NAMALWA (cell line): ENCODE measurements at regions not wholly inside any gene's neighbourhood (a gene's known extent, or its start where the extent isn't known, plus 50 kb on each side); places are given as distances from the start of the nearest gene placed in this dataset.
"Not testable (repeated sequence)": the region's sequence is repeated elsewhere in the genome, so short reads cannot be mapped to it uniquely, and the experiment has no call there.

ENCODE experiments used
- DNase-seq: peaks from one replicate; pipeline ENCODE4 v3.0.0-alpha.2; 2015; ENCODE audit warnings: low spot score

GRCh38 chr20:61096463-61096862 is 155.6 kb upstream of the CDH4 start:
- DNase-seq, result no peak

- DNase-seq, result no peak
Observed at GRCh38 chr20:61099806-61100205, 152.3 kb upstream of the CDH4 start.

GRCh38 chr20:61100489-61100888 is 151.6 kb upstream of the CDH4 start:
- DNase-seq, result no peak

- not testable (repeated sequence) for DNase-seq
Observed at GRCh38 chr20:61101321-61101720, 150.7 kb upstream of the CDH4 start.

- no peak for DNase-seq
Observed at GRCh38 chr20:61104232-61104631, 147.8 kb upstream of the CDH4 start.

- no peak for DNase-seq
Observed at GRCh38 chr20:61105395-61105794, 146.7 kb upstream of the CDH4 start.

- DNase-seq, result no peak
Observed at GRCh38 chr20:61106438-61106837, 145.6 kb upstream of the CDH4 start.

- DNase-seq, result no peak
Observed at GRCh38 chr20:61109221-61109805, 142.7 kb upstream of the CDH4 start.

- DNase-seq, result no peak
Observed at GRCh38 chr20:61112515-61112914, 139.5 kb upstream of the CDH4 start.

- no peak for DNase-seq
Observed at GRCh38 chr20:61113731-61114130, 138.3 kb upstream of the CDH4 start.

- no peak for DNase-seq
Observed at GRCh38 chr20:61114493-61115175, 137.4 kb upstream of the CDH4 start.

- DNase-seq, result no peak
Observed at GRCh38 chr20:61115364-61116065, 136.5 kb upstream of the CDH4 start.

- DNase-seq, result no peak
Observed at GRCh38 chr20:61117725-61118124, 134.3 kb upstream of the CDH4 start.

GRCh38 chr20:61118429-61119224 is 133.4 kb upstream of the CDH4 start:
- DNase-seq, result no peak

GRCh38 chr20:61119273-61119672 is 132.8 kb upstream of the CDH4 start:
- DNase-seq, result no peak

GRCh38 chr20:61119794-61120410 is 132.2 kb upstream of the CDH4 start:
- no peak for DNase-seq

- DNase-seq, result peak; percentile 73
Observed at GRCh38 chr20:61120595-61121515, 131.2 kb upstream of the CDH4 start.

GRCh38 chr20:61121661-61122060 is 130.4 kb upstream of the CDH4 start:
- DNase-seq, result no peak

GRCh38 chr20:61123286-61123685 is 128.8 kb upstream of the CDH4 start:
- no peak for DNase-seq

- DNase-seq, result no peak
Observed at GRCh38 chr20:61123751-61124368, 128.2 kb upstream of the CDH4 start.

GRCh38 chr20:61125076-61125475 is 127.0 kb upstream of the CDH4 start:
- no peak for DNase-seq
